Left ventricle myocardium superior (tissue), 1 donor: ENCODE measurements at regions not wholly inside any gene's neighbourhood (a gene's known extent, or its start where the extent isn't known, plus 50 kb on each side); places are given as distances from the start of the nearest gene placed in this dataset.
A peak's percentile ranks its signal among the peaks of the same experiment; 100 is the strongest.

Experiments used
- ATAC-seq: fragments of 200-7000 bp; cut with Tn5 transposase; one replicate; pipeline ENCODE4 v1.9.1; 2020; ENCODE audit warnings: mild to moderate bottlenecking, moderate library complexity
- DNase-seq: peaks from one replicate; pipeline ENCODE4 v3.0.0-alpha.2; 2020
- intact Hi-C: fragments of 100-400 bp; cut with micrococcal nuclease; formaldehyde crosslinking; loops from one replicate; pipeline ENCODE4 v1.11.0; 2022
- donor health status: DM: no; HTN: yes; CAD: no; lungs with severe emphysema.

DNA sequence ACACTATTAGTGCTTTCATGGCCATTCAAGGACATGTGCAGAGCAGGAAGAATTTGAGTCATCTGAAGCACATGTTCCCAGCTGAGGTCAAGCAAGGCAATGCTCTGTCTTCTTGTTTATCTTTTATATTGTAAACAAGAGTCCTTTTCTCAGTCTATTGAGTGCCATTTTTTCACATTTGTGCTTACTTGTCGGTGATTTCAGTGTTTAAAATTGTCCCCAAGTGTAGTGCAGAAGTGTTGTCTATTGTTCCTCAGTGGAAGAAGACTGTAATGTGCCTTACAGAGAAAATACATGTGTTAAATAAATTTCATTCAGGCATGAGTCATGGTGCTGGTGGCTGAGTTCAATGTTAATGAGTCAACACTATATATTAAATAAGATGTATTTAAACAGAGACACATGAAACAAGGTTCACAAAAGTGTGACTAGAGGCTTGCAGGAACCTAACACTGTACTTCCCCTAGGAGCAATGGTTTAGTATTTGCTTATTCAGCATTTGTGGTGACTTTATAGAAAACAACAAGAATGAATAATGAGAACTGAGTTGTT is 391.1 kb downstream of the LRIG3 start:
- no peak for ATAC-seq

DNA sequence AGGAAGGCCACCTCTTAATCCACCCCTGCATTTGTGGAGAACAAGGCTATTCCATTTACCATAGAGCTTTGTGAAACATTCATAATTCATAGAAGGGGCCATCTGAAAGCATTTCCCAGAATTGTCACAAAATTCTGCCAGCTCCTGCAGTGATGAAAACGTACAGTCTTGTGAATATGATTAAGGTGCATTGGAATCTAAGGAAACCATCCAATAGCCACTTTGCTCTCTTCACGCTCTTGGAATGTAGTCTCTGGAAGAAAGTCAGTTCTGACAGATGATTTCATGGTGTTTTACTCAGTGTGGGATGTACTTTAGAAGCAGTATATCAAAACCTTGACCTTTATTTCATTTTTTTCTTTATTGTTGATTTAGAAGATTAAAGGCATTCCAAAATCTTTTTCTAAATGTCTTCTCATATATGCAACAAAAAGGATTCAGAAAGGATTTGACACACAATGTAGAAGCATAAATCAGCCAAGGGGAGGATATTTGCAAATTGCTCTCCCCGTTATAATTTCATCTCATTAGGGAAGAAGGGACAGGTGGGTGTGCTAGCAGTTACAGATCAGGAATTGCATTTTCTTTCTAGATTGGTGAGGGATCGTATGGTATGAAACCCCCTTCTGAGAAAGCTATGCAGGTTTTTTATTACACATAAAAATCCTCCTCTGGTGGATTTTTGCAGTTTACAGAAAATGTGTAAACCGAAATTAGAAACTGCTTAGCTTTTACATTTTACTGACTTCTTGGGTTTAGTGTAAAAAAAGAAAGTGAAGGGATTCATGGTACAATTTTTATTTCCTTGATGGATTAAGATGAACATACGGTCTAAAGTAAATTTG is 390.2 kb downstream of the LRIG3 start:
- intact Hi-C loops = no loop called here
- ATAC-seq (no peak), DNase-seq (no peak)

More for the DNA sequence above, 391.1 kb downstream of the LRIG3 start:
- no peak for DNase-seq
- intact Hi-C loops = no loop called here

DNA sequence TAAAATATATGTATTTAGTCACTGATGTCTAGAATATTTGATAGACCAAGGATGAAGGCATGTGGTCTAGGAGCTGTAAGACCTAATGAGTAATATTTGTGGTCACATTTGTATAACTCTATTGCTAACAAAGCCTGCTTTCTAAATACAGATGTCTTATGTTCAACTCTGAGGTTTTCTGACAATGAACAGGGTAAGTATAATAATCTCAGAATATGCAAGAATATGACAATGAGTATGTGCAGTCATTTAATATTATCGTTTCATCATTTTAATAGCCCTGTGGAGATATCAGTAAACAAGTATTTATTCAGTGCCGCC is 389.6 kb downstream of the LRIG3 start:
- no peak for DNase-seq
- intact Hi-C loops = no loop called here
- no peak for ATAC-seq

DNA sequence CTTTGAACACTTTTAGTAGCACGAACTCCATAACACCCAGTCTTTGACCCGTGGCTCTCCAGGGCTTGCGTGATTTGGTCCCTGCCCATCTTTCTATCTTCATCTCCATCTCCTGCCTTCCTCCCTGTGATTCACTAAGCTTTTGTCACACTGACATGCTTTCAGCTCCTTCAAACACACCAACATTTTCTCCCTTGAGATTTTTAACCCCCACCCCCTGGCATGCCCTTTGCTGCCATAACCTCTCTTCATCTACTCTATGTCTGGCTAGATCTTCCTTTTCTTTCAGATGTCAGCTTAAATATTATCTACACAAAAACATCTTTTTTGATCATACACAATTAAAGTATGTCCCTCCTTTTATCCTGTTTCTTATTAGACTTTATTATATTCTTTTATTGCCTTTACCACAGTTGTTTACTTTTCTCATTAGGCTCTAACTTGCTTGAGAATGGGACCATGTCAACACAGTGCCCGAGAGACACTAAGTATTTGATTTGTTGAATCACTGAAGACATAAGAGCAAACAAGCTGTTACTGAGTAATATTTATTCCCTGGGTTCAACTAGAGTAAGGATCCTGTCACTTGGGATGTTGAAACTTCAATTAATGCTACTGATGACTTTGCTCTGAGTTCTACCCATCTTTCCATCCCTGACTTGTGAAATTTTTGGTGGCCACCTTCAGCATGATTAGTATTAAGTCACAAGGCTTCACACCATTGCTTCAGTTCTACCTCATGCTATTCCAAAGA is 387.3 kb downstream of the LRIG3 start:
- ATAC-seq = no peak
- intact Hi-C loops = no loop called here

DNA sequence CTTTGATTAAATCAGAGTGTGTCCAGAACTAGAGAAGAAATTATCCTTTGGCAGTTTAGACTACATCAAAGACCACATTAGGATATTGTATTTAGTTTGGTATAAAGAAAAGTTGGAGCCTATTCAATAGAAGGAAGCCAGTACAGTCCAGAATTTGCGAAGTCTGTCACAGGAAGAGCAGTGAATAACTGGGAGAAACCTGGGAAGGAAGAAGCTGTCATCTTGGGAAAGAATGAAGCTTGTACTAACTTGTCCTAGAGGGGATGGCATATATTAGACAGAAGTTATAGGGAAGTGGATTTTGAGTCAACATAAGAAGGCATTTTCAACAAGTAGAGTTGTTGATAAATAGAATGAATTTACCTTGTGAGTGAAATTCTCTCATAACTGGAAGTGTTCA is 386.7 kb downstream of the LRIG3 start:
- intact Hi-C loops = no loop called here
- ATAC-seq (no peak), DNase-seq (no peak)

More for the DNA sequence above, 387.3 kb downstream of the LRIG3 start:
- DNase-seq = no peak

DNA sequence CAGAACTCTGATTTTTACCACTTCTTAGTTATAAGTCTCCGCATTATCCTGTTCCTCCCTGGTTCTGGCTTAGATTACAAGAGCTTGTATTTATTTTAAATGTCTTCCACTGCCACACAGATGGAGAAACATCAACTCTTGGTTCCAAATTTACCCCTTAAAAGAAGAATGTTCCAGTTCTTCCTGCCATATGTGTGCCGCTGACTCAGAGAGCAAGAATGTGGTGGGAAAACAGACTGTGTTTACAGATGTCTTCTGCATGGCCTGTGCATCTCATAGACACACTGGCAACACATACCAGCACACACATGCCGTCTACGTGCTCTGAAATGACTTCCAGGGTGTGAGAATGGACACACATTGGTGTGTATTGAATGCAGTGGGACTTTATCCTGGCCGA is 383.0 kb downstream of the LRIG3 start:
- ATAC-seq (no peak), DNase-seq (no peak)
- intact Hi-C loops = no loop called here

DNA sequence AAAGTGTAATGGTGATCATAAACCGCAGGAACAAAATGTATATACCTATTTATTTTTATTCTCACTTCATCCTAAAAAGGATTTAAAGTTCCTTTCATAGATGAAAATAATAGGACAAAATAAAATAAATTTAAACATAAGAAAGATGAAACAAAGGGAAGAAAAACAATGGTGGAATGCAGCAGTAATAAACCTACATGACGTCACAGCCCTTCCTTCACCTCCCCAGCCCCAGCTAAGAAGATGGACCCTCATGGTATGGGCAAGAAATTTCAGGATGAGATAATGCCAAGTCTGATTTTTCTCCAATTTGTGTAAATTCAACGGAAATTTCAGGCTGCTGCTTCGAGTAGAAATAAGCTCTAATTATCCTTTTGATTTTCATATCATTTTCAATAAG is 381.0 kb downstream of the LRIG3 start:
- DNase-seq = no peak
- no peak for ATAC-seq
- intact Hi-C loops = no loop called here

DNA sequence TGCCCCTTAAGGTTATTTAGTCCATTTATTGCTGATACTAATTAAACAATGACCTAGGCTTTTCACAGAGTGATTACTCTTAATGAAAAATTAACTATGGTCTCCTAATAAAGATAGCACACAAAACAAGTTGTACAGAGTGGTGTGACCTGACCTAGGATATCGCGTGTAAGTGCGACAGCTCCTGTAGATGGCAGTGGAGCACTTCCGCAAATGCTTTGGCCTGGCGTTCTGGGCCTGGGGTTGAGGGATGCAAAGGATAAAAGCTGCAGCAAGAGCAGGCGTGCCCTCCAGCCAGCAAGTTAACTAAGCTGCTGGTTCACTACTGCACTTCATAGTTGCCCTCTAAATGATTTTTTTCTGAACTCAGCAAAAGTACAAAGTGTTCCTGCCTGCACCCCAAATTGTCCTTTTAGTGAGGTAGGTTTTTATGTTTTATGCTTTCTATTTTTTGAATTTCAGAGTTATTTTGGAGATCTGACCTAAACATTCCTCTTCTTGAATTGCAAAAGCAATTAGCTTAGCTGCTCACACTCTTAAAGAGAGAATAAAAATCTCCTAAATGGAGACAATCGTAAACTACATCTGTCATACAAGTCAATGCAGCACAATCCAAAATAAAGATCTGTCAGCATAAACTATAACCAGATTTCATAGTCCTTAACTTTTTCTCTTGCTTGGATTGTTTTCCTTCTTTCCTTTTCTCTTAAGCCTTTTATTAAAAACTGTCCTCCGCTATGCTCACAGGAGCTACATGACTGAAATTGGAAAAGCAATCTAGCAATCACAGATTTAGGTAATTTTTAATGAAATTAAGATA is 379.6 kb downstream of the LRIG3 start:
- DNase-seq = peak; percentile 63
- intact Hi-C loops = loop anchor here (10.0 kb wide), 1 partner anchor 604 kb away; no protein-coding TSS in a partner anchor

DNA sequence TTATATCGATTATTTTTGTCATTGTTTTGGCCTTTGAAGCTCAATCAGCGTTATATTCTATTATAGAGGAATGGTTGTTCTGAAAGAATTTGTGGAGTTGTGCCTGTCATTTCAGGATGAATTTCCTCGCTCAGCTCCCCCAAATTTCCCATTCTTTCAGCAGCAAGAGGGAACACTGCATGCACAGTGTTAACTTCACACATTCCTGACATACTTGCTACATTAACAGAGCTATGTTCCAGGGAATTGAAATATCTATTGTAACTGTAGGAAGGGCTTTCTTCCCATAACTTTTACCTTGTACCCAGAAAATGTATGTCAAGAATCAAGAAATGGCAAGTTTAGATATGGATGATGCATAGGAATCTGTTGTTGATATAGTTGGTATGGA is 379.0 kb downstream of the LRIG3 start:
- intact Hi-C loops = loop anchor here (10.0 kb wide), 1 partner anchor 604 kb away; no protein-coding TSS in a partner anchor
- no peak for ATAC-seq

More for the DNA sequence above, 379.6 kb downstream of the LRIG3 start:
- peak; percentile 87 for ATAC-seq

DNA sequence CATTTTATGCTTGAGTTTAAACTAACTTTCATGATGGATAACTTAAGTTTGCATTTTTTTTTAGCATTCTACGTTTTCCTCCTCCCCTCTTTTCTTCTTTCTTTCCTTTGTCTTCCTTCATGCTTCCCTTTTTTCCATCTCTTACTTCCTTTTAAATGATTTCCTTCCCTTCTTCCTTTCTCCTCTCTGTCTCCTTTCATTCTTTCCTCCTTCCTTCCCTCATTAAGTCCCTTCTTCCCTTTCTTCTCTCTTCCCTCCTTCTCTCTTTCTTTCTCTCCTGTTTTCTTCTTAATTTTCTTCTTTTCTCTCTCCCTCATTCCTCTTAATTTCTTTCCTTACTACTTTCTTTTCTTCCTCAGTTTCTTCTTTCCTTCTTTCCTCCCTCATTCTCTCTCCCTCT is 376.0 kb downstream of the LRIG3 start:
- intact Hi-C loops = loop anchor here (10.0 kb wide), 1 partner anchor 601 kb away; no protein-coding TSS in a partner anchor

More for the DNA sequence above, 379.0 kb downstream of the LRIG3 start:
- DNase-seq = no peak

DNA sequence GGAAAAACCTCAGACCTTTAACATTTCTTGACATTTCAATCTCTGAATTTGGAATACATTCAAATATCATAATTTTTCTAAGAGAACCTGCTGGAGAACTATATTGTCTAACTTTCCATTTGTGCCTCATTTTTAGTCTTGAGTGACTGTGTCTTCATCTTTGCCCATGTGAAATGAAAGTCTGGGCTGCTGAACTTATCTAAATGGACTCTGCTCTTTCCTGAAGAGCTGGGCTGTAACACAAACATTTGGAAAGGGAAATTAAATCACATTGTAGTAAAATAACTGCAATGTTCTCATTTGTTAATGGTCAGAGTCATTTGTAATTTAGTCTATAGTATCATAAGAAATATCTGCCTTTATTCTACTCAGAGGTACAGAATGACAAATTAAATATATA is 373.1 kb downstream of the LRIG3 start:
- DNase-seq (no peak), ATAC-seq (no peak)
- intact Hi-C loops = loop anchor here (10.0 kb wide), 1 partner anchor 598 kb away; no protein-coding TSS in a partner anchor

More for the DNA sequence above, 376.0 kb downstream of the LRIG3 start:
- ATAC-seq (no peak), DNase-seq (no peak)

DNA sequence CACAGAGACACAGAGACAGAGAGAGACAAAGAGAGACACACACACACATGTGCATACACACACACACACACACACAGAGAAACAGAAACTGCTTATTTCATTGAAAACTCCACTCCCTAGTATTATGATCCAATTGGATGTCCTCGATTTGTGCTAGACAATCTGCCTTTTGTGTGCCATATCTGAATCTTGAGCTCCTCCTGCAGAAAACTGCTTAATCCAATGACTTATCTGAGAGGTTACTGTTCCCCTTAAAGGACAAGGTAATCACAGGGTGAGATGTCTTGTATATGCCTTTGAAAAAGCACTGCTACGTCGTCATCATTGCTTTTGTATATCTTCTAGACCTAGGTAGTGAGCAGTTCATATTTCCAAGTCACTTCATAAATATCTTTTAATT is 371.5 kb downstream of the LRIG3 start:
- ATAC-seq = no peak
- intact Hi-C loops = loop anchor here (10.0 kb wide), 1 partner anchor 596 kb away; no protein-coding TSS in a partner anchor

DNA sequence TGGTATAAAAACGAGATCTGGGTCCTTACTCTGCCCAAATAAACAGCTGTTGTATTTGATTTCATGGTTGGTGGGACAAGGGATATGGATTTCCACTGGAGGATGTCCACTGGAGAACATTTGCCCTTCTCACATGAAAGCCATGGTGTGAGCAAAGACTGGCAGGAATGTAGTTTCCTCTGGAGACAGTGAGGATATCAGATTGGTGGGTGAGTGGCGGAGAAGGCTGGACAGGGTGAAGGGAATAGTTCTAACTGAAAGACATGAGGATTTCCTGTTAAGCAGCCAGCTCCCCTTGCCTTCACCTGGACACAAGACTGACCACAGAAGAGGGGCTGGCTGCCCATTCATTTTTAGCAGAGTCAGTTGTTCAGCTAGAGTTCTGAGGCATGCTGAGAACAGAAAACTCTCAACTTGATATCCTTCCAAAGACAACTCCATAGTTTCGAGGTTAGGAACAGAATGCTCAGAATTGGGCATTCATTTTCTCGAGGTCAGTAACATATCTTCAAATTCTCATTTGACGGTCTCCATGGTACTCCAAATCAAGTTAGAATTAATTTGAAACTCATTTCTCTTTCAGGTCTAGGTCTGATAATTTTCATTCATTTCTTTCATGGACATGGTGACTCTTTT is 365.7 kb downstream of the LRIG3 start:
- intact Hi-C loops = no loop called here
- ATAC-seq (no peak), DNase-seq (no peak)

More for the DNA sequence above, 371.5 kb downstream of the LRIG3 start:
- no peak for DNase-seq

DNA sequence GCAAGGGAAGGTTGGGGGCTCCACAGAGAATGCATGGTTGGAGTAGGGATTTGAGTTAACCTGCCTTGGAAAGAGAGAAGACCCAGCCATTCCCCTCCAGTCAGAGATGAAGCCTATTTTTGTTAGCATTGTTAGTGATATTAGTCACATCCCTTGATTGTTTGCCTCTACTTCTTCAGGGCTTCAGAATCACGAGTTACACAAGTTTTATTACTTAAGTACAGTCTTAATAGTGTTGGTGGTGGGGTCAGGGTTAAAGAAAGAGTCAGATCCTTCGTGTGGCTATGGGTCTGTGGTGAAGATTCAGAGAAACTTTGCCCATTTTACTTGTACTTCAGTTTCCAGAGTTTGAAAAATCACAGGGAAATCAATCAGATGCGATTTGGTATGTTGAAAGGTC is 363.1 kb downstream of the LRIG3 start:
- intact Hi-C loops = no loop called here
- ATAC-seq = no peak
- no peak for DNase-seq

DNA sequence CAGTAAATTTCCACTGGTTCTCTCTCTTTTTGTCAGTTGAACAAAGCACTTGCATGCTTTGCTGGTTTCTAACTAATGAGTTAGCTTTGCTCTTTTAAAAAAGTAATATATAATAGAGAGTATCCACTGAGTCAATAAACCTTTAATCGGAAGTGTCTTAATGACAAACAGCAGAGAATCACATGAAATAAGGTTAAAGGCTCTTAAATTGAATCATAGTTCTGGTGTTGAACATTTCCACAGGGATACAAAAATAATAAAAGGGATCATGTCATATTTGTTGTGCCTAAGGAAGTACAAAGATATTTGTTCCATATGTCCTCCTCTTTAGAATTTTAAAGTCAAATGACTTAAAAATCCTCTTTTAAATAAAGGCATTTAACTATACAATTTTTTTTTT is 362.6 kb downstream of the LRIG3 start:
- DNase-seq (no peak), ATAC-seq (no peak)
- intact Hi-C loops = no loop called here

DNA sequence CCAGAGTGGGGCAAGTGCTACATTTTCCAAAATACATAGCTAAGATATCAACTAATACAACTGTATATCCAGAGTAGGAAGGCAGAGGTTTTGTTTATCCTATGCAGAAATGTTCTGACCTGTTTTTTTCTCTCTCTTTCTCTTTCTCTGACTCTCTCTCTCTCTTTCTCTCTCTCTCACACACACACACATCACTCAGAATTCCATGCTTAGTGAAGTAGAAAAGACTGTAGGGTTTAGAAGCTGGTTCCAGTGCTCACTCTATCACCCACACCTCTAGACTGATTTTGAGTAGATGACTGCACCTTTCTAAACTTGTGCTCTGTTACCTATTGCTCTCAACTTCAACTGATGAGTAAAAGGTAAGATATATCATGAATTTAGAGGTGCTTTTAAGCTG is 356.7 kb downstream of the LRIG3 start:
- DNase-seq (no peak), ATAC-seq (no peak)
- intact Hi-C loops = no loop called here

DNA sequence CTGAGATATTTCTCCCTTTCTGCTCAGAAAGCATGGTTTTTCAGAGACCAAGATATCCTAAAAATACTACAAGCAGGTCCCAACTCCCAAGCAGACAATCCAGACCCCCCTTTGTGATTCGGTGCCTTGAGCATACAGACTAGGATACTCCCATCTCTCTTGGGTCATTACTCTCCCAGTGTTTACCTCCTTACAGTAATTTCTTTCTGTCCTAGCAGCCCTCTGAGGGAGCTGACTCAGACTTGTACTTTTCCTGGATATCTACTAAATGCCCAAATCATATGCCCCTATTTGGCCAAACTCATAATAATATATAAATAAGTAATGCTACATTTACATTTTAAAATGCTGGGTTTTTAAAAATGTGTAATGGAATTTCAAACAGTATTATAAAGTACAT is 355.6 kb downstream of the LRIG3 start:
- intact Hi-C loops = no loop called here
- no peak for ATAC-seq
- no peak for DNase-seq

DNA sequence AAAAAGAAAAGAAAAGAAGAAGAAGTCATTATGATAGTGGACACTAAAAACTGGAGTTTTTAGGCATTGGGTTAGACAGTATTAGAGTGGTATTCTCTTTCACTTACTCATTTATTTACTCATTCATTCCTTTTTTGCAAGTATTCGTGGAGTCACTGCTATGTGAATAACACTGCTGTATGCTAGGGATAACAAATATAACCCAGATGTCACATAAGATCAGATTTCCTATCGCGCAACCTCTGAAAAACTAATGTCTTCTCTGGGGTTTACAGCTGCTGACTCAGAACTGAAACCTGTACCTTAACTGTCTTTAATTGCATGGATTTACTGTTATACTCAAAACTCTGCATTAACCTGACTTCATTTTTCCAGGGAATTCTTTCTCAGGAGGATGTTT is 353.7 kb downstream of the LRIG3 start:
- DNase-seq = no peak
- intact Hi-C loops = no loop called here
- ATAC-seq = no peak

DNA sequence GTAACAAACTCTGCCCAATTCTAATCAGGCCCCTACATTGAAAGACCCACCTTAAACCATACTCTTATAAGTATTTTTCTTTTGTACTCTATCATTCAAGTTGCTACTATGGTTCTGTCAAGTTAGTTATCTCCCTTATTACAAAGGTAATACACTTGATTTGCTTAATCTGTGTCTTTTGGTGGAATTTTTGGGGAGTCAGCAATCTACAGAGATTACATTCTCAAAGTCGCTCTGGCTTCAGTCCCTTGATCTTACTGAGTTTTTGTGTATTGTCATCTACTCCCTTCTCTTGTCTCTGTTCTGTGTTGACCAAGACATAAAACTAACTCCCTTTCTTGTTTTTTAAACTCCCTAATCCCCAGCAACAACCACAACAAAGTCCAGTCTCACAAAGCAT is 353.1 kb downstream of the LRIG3 start:
- intact Hi-C loops = no loop called here
- DNase-seq = no peak
- ATAC-seq = no peak
